HG03432 (cell line): ENCODE measurements at regions not wholly inside any gene's neighbourhood (a gene's known extent, or its start where the extent isn't known, plus 50 kb on each side); places are given as distances from the start of the nearest gene placed in this dataset.
"Not testable (repeated sequence)": the region's sequence is repeated elsewhere in the genome, so short reads cannot be mapped to it uniquely, and the experiment has no call there.

Experiments used
- ATAC-seq: cut with Tn5 transposase; IDR thresholded peaks from one replicate; pipeline ENCODE4 v1.9.1; 2021; ENCODE audit warnings: mild to moderate bottlenecking, moderate library complexity; ENCODE audit not compliant: unreplicated experiment

GRCh38 chr1:47656719-47657685 is 219.2 kb downstream of the FOXD2 start:
- ATAC-seq: no peak

DNA sequence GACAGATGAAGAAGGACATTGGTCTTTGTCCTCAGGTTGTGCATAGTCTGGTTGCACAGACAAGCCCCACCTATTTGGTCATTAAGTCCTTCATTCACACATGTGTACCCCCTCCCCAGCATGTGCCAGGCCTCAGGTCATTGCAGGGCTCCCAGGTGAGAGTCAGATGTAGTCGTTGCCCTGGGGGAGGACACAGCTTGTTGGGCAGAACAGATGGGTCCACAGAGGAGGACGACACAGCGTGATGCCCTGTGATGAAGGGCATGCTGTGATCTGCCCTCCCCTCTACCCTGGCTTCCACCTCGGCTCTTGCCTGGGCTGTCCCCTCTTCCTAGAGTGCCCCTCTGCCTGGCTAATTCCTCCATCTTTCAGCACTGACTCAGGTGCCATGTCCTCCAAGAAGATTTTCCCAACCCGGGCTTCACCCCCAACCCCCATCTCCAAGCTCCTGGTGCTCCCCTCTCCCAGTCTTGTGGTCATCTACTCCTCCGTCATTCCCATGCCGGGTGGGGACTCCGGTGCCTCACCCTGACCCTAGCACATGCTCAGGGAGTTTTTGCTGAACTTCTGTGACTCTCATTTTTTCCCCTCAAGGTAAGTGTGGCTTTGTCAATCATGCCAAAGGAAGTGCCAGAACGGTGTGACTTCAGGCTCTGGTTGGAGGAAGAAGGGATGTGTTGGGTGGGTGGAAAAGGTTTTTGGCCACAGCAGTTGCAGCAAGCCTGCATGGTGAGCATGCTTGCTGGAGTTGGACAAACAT is 220.5 kb downstream of the FOXD2 start:
- ATAC-seq: no peak

GRCh38 chr1:47659146-47659545 is 221.3 kb downstream of the FOXD2 start:
- no peak for ATAC-seq

GRCh38 chr1:47660622-47661021 is 222.8 kb downstream of the FOXD2 start:
- ATAC-seq: no peak

DNA sequence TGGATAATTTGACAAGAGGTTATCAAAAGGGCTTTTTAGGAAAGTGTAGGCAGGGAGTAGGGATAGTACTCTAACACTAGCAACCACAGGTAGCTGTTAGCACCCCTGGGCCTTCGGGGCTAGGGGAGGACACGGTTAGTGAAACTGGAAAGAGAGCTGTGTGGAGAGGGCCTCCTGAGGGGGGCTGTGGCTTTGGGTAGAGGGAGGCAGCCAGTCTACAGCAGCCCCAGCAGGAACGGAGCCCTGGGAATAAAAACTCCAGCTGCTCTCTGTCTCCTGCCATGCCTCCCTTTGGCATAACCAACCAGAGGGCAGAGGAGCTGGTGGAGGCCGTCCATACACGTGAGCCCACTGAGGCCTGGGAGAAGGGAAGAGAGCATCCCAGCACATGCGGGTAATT is 223.2 kb downstream of the FOXD2 start:
- ATAC-seq: no peak

GRCh38 chr1:47662068-47662467 is 224.2 kb downstream of the FOXD2 start:
- no peak for ATAC-seq

DNA sequence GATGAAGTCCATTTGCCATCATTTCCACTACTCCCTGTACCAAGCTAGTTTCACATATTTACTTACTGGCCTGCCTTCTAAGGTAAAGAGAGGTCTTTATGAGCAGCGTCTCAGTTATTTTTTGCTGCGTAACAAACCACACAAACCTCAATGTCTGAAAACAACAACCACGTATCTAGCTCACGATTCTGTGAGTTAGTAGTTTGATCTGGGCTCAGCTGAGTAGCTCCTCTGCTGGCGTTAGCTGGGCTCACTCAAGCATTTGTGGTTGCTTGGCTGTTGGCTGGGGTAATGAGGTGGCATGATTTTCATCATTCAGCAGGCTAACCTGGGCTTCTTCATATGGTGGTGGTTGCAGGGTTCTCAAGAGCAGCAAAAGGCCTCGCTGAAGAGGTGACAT is 225.4 kb downstream of the FOXD2 start:
- ATAC-seq: no peak

DNA sequence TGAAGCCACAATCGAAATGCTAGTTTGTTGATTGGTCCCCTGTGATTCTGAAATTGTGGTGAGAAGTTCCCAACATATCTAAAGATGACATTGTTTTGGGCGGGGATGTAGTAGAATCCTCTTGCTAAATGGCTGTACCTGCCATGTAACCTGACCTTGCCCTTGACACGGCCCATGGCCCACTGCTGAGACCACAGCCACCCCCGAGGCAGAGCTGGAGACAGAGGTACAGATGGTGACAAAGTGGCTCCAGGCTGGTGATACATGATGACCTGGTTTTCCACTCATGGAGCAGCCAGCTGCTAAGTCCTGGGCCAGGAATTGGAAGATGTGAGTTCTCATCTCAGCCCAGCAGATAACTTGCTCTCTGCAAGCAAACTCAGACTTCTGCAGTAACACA is 226.5 kb downstream of the FOXD2 start:
- no peak for ATAC-seq

DNA sequence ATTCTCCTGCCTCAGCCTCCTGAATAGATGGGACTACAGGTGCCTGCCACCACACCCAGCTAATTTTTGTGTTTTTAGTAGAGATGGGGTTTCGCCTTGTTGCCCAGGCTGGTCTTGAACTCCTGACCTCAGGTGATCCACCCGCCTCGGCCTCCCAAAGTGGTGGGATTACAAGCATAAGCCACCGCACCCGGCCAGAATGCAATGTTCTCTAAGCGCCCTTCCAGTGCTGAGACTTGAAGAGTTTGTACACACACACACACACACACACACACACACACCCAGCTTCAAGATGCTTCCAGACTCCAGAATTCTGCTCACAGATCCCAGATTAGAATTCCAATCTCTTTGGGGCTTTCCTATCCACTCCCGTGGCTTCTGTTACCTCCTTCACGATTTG is 227.1 kb downstream of the FOXD2 start:
- not testable (repeated sequence) for ATAC-seq

GRCh38 chr1:47669081-47669585 is 231.3 kb downstream of the FOXD2 start:
- ATAC-seq: no peak

DNA sequence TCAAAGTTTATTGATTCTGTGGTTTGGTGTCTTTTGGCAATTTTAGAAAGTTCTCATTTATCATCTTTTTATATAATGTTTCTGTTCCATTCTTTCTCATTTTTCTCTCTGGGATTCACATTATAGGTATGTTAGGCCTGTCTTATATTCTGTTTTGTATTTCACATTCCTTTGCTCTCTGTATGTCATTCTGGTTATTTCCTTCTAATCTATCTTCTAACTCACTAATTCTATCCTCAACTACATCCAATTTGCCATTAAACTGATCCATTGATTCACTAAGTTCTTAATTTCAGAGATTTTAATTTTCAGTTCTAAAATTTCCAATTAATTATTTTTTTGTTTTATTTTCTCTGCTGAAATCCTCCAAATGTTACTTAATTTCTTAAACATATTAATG is 234.8 kb downstream of the FOXD2 start:
- no peak for ATAC-seq

DNA sequence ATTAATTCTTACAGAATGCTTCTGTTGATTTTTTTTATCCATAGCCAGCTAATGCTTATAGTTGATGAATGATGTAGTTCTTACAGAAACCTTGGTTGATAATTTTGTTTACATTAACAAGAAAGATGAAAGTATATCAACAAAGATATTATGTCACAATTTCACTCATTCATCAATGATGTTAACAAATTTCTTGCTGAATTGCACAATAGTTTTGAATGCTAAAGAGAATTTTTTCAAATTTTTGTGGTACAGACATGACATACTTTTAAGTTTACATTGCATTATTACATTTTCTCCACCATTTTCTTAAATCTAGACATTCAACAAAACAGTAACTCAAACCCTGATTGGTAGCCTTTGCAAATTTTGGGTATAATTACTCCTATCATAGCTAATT is 236.3 kb downstream of the FOXD2 start:
- ATAC-seq: no peak

DNA sequence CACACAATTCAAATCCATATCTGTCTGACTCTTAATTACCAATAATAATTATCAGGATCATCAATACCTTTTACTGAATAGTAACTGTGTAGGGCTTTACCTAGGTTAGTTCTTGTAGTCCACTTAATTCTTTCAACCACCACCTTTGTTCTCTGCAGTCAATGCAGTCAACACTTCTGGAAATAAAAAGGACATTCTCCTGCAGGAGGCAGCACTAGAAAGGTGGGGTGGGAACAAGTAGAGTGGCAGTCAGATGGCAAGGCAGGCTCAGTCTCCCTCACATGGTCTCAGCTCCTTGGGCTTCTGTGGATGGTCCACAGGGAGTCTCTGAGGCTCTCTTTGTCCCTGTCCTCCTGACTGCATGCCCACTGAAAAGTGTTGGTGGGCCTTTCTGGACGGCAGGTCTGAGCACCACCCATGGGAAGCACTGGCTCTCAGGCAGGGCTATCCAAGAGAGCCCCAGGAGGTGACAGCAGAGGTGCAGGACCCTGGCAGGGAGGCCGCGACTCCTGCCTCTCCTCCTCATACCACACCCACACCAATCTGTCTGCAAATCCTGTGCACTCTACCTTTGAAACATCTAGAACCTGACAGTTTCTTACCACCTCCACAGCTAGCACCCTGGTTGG is 237.3 kb downstream of the FOXD2 start:
- no peak for ATAC-seq

- no peak for ATAC-seq
These were observed 237.9 kb downstream of the FOXD2 start for GRCh38 chr1:47675721-47676120.

GRCh38 chr1:47676311-47677054 is 238.6 kb downstream of the FOXD2 start:
- no peak for ATAC-seq

DNA sequence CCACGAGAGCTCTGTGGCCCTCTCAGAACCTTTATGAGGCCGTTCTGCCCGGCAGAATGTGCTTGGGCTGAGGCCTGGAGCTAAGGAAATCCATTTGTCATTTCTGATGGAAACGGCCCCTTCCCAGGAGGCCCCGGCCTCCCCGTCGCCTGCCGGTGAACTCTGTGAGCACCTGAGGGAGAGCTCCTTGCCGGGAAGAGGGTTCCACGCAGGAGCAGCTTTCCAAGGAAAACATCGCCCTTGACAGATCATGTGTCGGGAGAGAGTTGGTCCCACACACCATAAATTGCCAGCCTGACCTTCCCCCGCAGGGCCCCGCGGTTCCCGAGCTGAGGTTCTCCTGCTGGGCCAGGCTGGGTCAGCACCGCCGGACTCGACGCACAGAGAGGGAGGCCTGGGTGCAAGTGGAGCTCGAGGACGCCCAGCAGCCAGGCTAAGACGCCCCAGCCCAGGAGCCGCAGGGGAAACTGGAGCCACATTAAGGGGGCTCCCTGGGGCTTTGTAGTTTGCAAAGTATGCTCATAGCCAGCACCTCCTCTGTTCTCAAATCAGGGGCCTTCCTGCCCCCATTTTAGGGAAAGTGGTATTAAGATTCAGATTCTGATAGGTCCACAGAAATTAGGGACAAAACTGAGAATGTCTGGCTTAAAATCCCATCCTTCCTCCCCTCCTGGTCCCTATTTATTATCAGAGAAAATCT is 239.5 kb downstream of the FOXD2 start:
- no peak for ATAC-seq

- ATAC-seq: no peak
These were observed 240.7 kb downstream of the FOXD2 start for GRCh38 chr1:47678464-47678980.

DNA sequence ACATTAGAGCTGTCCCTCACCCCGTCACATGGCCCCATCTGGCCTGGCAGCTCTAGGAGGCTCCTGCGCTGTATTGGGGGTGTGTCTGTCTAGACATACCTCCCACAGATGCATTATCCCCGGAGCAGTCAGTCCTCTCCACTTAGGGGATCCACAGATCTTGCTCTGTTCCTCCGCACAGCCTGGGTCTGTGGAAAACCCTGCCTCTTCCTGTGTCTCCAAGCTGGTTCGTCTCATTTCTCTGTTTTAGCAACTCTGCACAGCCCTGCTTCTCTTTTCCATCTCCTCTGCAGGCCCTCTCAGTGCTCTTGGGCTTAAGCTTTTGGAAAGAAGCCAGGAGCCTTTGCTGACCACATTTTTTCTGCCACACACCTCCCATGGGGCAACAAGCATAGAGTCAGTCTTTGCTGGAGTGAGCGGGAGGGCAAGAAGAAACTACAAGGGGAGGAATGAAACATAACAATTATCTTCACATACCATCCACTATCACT is 241.5 kb downstream of the FOXD2 start:
- no peak for ATAC-seq

DNA sequence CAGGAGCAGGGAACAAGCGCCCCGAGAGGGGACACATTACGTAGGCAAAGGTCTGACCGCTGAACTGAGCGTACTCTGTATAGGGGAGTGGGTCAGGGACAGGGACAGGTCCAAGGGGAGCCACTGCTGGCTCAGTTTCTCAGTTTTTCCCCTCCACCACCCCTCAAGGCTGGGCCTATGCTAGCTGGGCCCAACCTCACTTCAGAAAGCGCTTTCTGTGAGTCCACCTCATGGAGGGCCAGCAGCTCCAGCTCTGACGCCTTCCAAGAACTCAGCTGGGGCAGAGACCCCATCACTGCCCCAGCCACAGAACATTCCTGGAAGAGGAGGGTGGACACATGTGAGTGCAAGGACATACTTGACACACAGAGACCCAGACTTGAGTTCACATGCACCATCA is 242.0 kb downstream of the FOXD2 start:
- ATAC-seq: no peak
